Islet precursor cell (in vitro differentiated cells): ENCODE measurements at regions not wholly inside any gene's neighbourhood (a gene's known extent, or its start where the extent isn't known, plus 50 kb on each side); places are given as distances from the start of the nearest gene placed in this dataset.
"Not testable (repeated sequence)": the region's sequence is repeated elsewhere in the genome, so short reads cannot be mapped to it uniquely, and the experiment has no call there.

Experiments
- DNase-seq: peaks from one replicate; pipeline ENCODE4 v3.0.0-alpha.2; 2018

DNA sequence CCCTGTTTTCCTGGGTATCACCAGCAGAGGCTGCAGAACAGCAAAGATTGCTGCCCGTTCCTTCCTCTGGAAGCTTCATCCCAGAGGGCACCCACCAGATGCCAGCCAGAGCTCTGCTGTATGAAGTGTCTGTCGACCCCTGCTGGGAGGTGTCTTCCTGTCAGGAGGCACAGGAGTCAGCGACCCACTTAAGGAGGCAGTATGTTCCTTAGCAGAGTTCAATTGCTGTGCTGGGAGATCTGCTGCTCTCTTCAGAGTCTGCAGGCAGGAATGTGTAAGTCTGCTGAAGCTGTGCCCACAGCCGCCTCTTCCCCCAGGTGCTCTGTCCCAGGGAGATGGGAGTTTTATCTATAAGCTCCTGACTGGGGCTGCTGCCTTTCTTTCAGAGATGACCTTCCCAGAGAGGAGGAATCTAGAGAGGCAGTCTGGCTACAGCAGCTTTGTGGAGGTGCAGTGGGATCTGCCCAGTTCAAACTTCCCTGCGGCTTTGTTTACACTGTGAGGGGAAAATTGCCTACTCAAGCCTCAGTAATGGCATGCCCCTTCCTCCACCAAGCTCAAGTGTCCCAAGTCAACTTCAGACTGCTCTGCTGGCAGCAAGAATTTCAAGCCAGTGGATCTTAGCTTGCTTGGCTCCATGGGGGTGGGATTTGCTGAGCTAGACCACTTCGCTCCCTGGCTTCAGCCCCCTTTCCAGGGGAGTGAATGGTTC lies 100.6 kb downstream of the TMEM168 start:
- DNase-seq: peak; percentile 73

DNA sequence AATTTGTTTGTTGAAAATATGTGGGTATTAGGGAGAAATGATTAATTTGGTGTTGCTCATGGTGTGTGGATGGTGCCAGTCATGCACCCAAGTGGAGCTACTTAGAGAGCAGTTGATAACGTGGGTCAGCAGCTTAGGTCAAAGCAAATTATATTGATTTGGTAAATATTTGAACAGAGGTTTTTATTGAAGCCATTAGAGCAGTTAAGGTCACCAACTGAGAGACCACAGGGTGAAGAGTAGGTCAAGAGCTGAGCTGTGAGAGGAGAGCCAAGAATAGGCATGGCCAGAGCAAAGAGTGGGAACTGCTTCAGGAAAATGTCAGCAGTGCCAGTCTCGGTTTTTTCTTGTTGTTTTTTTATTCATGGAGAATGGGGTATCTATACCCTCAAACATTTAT lies 97.9 kb downstream of the TMEM168 start:
- no peak for DNase-seq

DNA sequence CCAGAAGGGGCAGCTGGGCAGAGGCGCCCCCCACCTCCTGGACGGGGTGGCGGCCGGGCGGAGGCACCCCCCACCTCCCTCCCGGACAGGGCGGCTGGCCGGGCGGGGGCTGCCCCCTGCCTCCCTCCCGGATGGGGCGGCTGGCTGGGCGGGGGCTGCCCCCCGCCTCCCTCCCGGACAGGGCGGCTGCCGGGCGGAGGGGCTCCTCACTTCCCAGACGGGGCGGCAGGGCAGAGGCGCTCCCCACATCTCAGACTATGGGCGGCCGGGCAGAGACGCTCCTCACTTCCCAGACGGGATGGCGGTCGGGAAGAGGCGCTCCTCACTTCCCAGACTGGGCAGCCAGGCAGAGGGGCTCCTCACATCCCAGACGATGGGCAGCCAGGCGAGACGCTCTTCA lies 93.0 kb downstream of the TMEM168 start:
- DNase-seq: not testable (repeated sequence)

DNA sequence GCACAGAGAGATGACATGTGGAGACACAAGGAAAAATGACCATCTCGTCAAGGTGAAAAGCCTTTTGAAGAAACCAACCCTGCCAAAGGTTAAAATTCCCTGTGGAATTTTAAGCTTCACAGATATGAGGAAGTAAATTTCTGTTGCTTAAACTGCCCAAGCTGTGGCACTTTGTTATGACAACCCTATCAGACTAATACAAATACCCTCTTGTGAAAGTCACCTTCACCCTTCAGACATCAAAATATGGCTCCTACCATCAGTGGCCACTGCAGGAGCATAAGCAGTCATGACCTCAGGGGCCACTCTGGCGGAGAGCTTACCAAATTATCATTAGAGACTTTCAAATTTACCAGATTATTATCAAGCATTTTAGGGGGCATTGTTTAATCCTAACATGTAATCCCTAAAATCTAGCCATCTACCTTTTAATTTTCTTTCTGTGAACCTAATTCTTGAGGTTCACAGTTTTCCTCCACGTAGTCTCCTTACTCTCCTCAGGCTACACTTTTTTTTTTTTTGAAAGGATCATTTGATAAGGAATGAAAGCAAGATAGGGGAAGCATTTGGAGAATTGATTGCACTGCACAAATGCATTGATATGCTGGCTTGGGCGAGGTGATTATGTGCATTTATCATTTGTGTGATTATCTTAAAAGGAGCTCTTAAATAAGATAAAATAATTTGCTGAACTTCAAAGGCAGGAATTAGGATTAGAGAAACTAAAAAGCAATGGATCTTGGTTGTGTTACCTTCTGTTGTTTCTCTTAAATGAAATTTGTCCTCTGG lies 90.3 kb downstream of the TMEM168 start:
- no peak for DNase-seq

DNA sequence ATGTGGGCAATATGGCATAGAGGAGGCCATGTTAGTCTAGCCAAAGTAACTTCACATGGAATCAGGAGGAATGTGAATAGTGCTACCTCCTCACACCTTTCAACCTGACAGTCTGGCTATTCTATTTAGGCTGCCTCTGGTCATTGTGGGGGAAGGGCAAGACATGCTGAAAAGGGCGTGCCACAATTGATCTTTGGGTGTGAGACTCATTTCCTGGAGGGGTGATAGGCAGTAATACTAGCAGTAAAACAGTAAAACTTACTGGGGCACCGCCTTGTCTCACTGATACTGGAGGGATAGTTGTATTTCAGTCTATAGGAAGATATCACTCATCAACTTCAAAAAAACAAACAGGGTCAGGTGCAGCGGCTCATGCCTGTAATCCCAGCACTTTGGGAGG lies 88.7 kb downstream of the TMEM168 start:
- DNase-seq: no peak

DNA sequence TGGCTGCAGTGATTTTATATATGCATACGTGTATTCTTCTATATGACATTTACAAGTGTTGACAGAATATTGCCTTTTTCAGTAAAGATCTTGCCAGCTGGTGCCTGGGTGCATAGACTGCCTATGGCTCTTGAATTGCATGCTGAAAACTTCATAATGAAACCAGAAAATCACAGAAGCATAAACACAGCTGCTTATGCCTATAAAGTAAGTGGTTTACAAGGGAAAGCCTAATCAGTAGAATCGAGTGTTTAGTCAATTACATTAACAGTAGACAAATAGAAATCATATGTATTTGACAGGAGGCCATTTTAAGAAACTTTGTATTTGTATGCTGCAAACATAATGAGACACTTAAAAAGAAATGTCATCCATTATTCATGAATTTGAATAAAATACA lies 82.5 kb downstream of the TMEM168 start:
- DNase-seq: no peak

DNA sequence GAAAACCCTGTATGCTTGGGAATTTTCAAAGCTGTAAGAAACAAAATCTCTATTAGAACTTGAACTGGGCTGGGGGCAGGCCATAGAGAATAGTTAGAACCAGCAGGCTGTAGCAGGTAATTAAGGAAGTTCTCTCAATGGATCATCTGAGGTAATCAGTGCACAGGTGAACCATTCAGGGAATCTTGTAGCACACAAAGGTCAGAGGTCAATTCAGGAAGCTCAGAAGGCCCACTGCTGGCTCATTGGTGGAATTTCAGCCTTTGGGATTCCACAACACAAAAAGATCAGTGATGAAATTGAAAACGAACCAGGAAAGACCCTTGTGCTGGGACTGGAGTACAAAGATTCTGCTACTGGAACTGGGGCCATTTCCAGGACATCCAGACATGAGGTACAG lies 82.0 kb downstream of the TMEM168 start:
- no peak for DNase-seq
